Neural progenitor cell (in vitro differentiated cells): ENCODE measurements at regions not wholly inside any gene's neighbourhood (a gene's known extent, or its start where the extent isn't known, plus 50 kb on each side); places are given as distances from the start of the nearest gene placed in this dataset.

ENCODE experiments used
- EZH2 ChIP-seq: fragments of 200-600 bp; sonication (generic); IDR thresholded peaks from 2 replicates; pipeline ENCODE4 v1.6.1; 2017; ENCODE audit warnings: antibody characterized with exemption, mild to moderate bottlenecking, moderate library complexity
- EZH2phosphoT487 ChIP-seq: fragments of 200-600 bp; sonication (generic); IDR thresholded peaks from 2 replicates; pipeline ENCODE4 v1.6.1; 2017; ENCODE audit warnings: antibody characterized with exemption

GRCh38 chr13:59607172-59607571, 556.6 kb downstream of the DIAPH3 start:
- no peak for TF ChIP-seq EZH2
- TF ChIP-seq EZH2phosphoT487, result no peak
